ENCODE measurements at regions not wholly inside any gene's neighbourhood (a gene's known extent, or its start where the extent isn't known, plus 50 kb on each side); places are given as distances from the start of the nearest gene placed in this dataset.

DNA sequence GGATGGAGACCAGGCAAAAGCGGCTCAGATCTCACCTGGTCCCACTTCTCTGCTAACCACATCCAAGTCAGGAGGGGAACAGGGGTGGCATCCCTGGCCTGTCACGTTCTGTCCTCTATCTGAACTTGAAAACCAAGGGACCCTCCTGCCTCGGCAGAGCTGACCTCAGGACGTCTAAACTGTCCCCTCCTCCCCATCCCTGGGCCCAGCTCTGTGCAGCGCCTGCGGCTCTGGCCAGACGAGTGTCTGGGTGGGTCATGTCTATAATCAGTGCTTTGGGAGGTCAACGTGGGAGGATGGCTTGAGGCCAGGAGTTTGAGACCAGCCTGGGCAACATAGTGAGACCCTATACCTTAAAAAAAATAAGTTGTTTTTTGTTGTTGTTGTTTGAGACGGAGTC lies 70.0 kb upstream of the ZNF479 start (continued):
- TF ChIP-seq RNF2 (IDR thresholded peaks at IDR 0.05; ENCODE audit: borderline replicate concordance, low read depth, low read length, missing control alignments, poor library complexity, severe bottlenecking) (no peak), SP1 (IDR thresholded peaks at IDR 0.05; ENCODE audit: low read depth, low read length) (no peak), POLR2A (IDR thresholded peaks at IDR 0.05; ENCODE audit: control extremely low read depth in 1 of 2, low read depth in 2 of 2, low read length in 2 of 2) (no peak)

All from H1 (cell line).